HG02678 (cell line): ENCODE measurements at regions not wholly inside any gene's neighbourhood (a gene's known extent, or its start where the extent isn't known, plus 50 kb on each side); places are given as distances from the start of the nearest gene placed in this dataset.
"Not testable (repeated sequence)": the region's sequence is repeated elsewhere in the genome, so short reads cannot be mapped to it uniquely, and the experiment has no call there.

ENCODE experiments used
- ATAC-seq: cut with Tn5 transposase; IDR thresholded peaks from one replicate; pipeline ENCODE4 v1.9.1; 2021; ENCODE audit warnings: mild to moderate bottlenecking, moderate library complexity; ENCODE audit not compliant: unreplicated experiment

DNA sequence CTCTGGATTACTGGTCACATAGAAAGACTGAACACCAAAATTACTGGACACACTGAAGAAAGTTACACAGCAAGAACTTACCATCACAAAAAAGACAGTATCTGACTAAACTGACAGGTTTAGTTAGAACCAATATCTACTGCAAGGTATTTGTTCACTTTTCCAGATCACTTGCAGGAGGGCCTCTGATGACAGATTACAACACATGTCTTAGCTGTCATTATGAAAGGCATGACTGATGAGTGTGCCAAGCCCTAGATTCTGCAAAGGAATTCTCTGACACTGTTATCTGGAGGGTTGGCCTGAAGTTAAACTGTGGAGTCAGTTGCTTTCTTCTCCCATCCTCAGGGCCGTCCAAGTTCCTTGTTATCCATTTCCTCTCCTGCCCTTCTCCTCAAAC, 242.7 kb downstream of the KIF20B start:
- ATAC-seq: no peak

- no peak for ATAC-seq
These were observed 244.7 kb downstream of the KIF20B start for GRCh38 chr10:89946106-89946505.

DNA sequence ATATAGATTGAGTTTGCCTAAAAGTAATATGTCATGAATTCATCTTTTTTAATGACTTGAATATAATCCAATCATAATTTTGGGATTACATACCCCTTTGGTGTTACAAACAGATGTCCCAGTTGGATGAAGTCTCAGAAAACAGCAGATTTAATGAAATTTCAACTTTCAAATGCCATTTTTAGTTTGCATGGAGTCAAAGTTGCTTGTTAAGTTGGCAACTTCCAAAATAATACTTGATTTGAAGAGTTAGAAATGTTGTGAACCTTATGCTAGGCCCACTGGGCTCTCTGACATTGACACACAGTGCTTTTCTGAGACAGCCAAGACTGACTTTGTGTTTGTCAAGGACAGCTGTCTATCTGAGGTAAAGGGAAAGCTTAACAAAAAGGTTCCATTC, 248.1 kb downstream of the KIF20B start:
- no peak for ATAC-seq

DNA sequence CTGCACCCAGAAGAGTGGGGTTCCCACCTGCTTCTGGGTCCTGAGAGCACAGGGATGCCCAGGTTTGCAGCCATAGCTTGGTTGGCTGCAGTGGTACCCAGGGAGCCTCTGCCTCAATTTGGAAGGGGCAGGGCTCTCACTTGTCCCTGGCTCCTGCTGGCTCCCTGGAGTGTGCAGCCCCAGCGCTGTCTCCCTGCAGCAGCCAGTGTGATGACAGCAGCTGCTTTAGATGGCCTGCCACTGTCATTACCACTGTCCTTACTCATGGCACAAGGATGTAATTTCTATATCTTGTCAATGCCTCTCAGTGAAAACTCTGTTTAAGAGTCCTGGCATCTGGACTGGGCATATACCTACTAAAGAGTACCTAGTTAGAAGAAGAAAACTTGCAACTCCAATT, 250.9 kb downstream of the KIF20B start:
- no peak for ATAC-seq

GRCh38 chr10:89952751-89953150, 251.4 kb downstream of the KIF20B start:
- ATAC-seq: no peak

- ATAC-seq: no peak
These were observed 252.7 kb downstream of the KIF20B start for GRCh38 chr10:89954061-89954460.

GRCh38 chr10:89954787-89955566, 253.6 kb downstream of the KIF20B start:
- no peak for ATAC-seq

DNA sequence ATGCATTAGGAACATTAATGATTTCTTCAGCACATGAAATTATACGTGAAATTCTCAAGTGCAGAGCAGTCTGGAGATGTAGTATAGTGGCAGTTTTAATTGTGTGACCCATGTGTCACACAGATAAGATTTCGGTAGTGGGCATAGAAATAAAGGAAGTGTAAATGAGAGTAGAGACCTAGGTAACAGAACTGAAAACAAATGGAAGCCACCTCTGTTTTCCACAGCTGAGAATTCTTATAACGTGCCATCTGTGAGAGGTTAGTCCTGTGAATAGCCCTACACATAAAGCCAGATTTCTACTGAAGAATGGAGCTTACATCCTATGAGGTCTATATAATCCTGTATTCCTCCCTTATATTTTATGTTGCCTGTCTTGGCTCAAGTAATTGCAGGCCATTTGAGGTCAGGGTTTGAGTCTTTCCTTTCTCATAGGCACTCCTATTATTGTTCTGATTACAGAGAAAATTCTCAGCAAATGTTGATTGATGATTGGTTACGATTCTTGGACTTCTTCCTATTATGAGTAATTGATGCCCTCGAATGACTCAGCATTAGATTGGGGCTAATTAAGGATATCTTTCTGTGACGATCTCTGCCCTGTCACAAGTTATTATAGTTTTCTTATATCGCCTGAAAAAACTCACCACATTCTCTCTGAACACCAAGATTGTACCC, 258.2 kb downstream of the KIF20B start:
- ATAC-seq: no peak

DNA sequence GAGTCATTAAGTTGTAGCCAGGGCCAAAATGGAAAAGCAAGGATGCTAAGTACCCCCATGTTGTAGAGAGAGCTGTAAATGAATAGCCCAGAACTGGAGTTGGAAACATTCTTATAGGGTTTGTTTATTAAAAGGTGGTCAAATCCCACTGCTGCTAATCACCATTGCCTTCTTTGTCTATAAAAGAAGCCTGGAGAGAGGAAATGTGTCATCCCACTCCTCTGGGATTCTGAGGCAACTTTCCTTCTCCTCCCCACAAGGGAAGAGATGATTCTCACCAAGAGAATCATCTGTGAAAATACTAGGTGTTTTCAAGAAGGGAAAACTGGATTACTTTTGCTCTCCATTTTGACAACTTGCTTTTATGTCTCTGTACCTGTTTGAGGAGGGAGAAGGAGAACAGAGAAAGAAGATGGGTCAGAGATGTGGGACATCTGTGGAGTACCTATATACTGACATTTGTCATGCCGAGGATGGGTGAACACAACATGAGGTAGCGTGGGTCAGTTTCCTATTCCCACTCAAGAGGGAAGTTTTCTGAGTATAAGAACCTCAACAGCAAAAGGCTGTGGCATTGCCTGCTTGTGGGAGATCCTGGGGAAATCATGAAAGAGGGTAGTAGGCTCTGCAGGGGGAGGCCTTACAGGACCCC, 262.2 kb downstream of the KIF20B start:
- no peak for ATAC-seq

GRCh38 chr10:89966211-89966610, 264.8 kb downstream of the KIF20B start:
- ATAC-seq: no peak

DNA sequence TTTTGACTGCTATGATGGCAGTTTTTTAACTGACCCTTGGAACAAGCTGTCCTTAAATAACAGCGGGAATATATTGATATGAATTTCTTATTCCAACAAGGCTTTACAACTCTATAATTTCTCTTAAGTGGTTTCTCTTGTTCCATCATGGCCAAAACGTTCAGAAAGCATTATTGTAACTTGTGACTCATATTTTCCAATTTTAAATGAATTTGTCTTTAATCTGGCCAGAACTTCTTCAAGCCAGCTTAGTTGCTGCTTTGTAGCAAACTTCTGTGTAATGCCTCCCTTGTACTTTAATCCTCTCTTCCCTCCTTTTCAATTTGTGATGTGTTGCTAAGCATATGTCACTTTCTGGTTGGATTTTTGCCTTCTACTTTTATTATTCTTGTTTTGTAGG, 271.9 kb downstream of the KIF20B start:
- ATAC-seq: no peak

- ATAC-seq: no peak
These were observed 273.7 kb downstream of the KIF20B start for GRCh38 chr10:89975071-89975470.

DNA sequence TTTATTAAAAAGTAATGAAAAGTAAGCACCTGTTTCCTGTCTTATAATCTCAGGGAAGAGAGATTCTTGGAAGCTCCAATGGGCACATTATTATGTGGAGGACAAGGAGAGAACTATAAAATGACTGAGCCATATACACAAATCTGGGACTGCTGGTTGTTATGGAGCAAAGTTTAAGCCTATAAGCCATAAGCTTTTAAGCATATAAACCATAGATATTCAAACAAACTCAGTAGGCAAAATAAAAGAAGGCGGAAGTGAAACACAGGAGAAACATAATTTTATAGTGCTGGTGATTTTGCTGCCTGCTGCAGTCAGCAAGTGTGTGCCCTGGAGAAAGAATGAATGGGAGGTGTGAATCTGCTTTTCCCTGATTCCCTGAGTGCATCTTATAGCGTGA, 274.4 kb downstream of the KIF20B start:
- no peak for ATAC-seq

GRCh38 chr10:89978081-89978480, 276.7 kb downstream of the KIF20B start:
- ATAC-seq: no peak

DNA sequence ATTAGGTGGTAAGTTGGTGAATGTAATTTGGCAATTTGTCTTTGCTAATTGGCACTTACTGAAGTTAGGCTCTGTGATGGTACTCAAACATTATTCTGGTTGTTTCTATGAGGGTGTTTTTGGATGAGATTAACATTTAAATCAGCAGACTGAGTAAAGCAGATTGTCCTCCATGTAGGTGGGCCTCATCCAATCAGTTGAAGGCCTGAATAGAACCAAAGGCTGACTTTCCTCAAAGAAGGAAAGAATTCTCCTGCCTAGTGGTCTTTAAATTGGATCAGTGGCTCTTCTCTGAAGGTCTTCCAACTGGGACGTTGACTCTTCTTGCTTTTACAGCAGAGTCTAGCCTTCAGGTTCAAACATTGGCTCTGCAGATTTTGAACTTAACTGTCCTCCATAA, 278.3 kb downstream of the KIF20B start:
- ATAC-seq: no peak

DNA sequence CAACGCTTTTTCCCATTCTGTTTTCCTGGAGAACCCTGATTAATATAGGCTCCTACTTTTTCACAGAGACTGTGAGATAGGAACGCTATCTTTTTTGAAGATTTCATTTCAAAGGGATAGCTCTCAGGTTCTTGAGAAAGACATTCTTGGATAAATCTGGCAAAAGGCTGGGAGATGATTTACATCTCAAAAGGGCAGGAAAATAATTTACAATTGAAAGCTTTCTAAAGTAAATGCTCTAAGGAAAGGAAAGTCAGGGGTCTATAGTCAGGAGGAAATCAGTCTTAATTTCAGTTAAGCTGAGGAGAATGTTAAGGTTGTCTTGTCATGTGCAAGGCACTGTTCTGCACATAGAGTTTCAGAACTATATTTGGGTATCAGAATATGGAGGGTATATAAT, 278.8 kb downstream of the KIF20B start:
- no peak for ATAC-seq

GRCh38 chr10:89981891-89982290, 280.5 kb downstream of the KIF20B start:
- ATAC-seq: no peak

- ATAC-seq: no peak
These were observed 284.1 kb downstream of the KIF20B start for GRCh38 chr10:89985446-89985845.

GRCh38 chr10:89988361-89988760, 287.0 kb downstream of the KIF20B start:
- not testable (repeated sequence) for ATAC-seq

DNA sequence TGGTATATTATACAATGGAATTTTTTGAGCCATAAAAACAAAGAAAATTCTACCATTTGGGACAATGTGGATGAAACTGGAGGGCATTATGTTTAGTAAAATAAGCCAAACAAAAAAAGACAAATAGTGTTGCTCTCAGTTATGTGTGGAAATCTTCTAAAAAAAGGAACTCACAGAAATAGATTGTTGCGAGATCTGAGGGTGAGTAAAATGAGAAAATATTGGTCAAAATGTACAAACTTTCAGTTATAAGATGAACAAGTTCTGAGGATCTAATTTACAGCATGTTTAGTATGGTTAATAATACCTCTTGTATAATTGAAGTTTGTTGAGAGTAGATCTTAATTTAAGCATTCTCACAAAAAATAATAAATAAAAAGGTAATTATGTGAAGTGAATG, 291.2 kb downstream of the KIF20B start:
- ATAC-seq: no peak

- ATAC-seq: no peak
These were observed 305.8 kb downstream of the KIF20B start for GRCh38 chr10:90007226-90007625.

DNA sequence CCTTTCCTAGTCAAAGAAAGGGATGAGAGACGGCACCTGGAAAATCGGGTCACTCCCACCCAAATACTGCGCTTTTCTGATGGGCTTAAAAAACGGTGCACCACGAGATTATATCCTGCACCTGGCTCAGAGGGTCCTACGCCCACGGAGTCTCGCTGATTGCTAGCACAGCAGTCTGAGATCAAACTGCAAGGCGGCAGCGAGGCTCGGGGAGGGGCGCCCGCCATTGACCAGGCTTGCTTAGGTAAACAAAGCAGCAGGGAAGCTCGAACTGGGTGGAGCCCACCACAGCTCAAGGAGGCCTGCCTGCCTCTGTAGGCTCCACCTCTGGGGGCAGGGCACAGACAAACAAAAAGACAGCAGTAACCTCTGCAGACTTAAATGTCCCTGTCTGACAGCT, 309.9 kb downstream of the KIF20B start:
- ATAC-seq: not testable (repeated sequence)
